Endothelial cell of umbilical vein (primary cell): ENCODE measurements at regions not wholly inside any gene's neighbourhood (a gene's known extent, or its start where the extent isn't known, plus 50 kb on each side); places are given as distances from the start of the nearest gene placed in this dataset.

ENCODE experiments used
- BruUV-seq: library from RNA; stranded (reverse); fragments of 400-500 nt; replicated peaks from 2 replicates; lab custom pipeline; 2021; lab: Mats Ljungman, UMichigan
- CTCF ChIA-PET: fragments of 300-600, 350-600 bp; sonication (Branson Sonifier 250); formaldehyde crosslinking; loops from one replicate; lab custom pipeline; 2021; ENCODE audit warnings: antibody characterized with exemption, inconsistent platforms; lab: Charles Lee
- POLR2A ChIA-PET: fragments of 300-600, 350-600 bp; sonication (Branson Sonifier 250); formaldehyde crosslinking; loops from one replicate; lab custom pipeline; 2021; ENCODE audit warnings: antibody characterized with exemption, inconsistent platforms; lab: Charles Lee
- DNase-seq: peaks from one replicate; pipeline ENCODE4 v3.0.0-alpha.2; 2011; ENCODE audit warnings: low read depth, low spot score
- FAIRE-seq: peaks from 2 replicates; lab custom pipeline; 2011; peaks lifted over from hg19 to GRCh38; lab: Jason Lieb, UNC
- H2AFZ ChIP-seq: 2 replicates; pipeline ENCODE4 v1.6.0; 2012; ENCODE audit warnings: low read depth, low read length, control low read depth, inconsistent platforms
- H3K27ac ChIP-seq: 2 replicates; pipeline ENCODE4 v1.5.1; 2011; ENCODE audit warnings: low read depth, mild to moderate bottlenecking, control low read depth, low read length, moderate library complexity; ENCODE audit not compliant: insufficient read depth
- H3K27me3 ChIP-seq, 2 experiments: 2 replicates each; pipeline versions ENCODE4 v1.6.0 to v1.6.1; 2011; ENCODE audit warnings: low read length in 2 of 2, mixed read lengths in 1 of 2; ENCODE audit not compliant: control insufficient read depth in 2 of 2, insufficient read depth in 2 of 2
- H3K36me3 ChIP-seq, 2 experiments: 2 replicates in 1 of 2; 3 replicates in 1 of 2; pipeline ENCODE4 v1.5.1; 2011; ENCODE audit warnings: low read length in 2 of 2, mild to moderate bottlenecking in 1 of 2, moderate library complexity in 1 of 2; ENCODE audit not compliant: control insufficient read depth in 2 of 2, insufficient read depth in 2 of 2; ENCODE audit errors: extremely low read depth in 1 of 2
- H3K4me1 ChIP-seq: 3 replicates; pipeline ENCODE4 v1.5.1; 2011; ENCODE audit warnings: mild to moderate bottlenecking, low read length; ENCODE audit not compliant: control insufficient read depth, insufficient read depth; ENCODE audit errors: extremely low read depth
- H3K4me2 ChIP-seq: 2 replicates; pipeline ENCODE4 v1.6.1; 2011; ENCODE audit warnings: low read length, control low read depth, mixed read lengths; ENCODE audit not compliant: insufficient read depth
- H3K4me3 ChIP-seq, 3 experiments: fragments of 200-600 bp in 1 of 3; sonication (generic), shearing (Covaris generic) in 1 of 3; replicated peaks in 1 of 3; 2 replicates each; pipeline ENCODE4 v1.5.1; 2011 to 2016; ENCODE audit warnings: control low read depth in 3 of 3, low read length in 3 of 3, mild to moderate bottlenecking in 2 of 3, inconsistent platforms in 1 of 3, low read depth in 1 of 3, moderate library complexity in 1 of 3; ENCODE audit not compliant: insufficient read depth in 1 of 3
- H3K79me2 ChIP-seq: 2 replicates; pipeline ENCODE4 v1.6.0; 2012; ENCODE audit warnings: low read length, inconsistent platforms; ENCODE audit not compliant: control insufficient read depth, insufficient read depth
- H3K9ac ChIP-seq: replicated peaks from 2 replicates; pipeline ENCODE3; 2011; ENCODE audit warnings: low read length, control low read depth; ENCODE audit not compliant: insufficient read depth; ENCODE audit errors: extremely low read depth
- H3K9me1 ChIP-seq: replicated peaks from 3 replicates; pipeline ENCODE4 v1.6.0; 2011; ENCODE audit warnings: mild to moderate bottlenecking, low read length; ENCODE audit not compliant: control insufficient read depth, insufficient read depth; ENCODE audit errors: extremely low read depth
- H3K9me3 ChIP-seq: replicated peaks from 2 replicates; pipeline ENCODE4 v1.5.1; 2012; ENCODE audit warnings: low read length, inconsistent platforms; ENCODE audit not compliant: control insufficient read depth, insufficient read depth
- H4K20me1 ChIP-seq: replicated peaks from 2 replicates; pipeline ENCODE3; 2011; ENCODE audit warnings: mild to moderate bottlenecking, low read length; ENCODE audit not compliant: control insufficient read depth, insufficient read depth; ENCODE audit errors: extremely low read depth
- EZH2 ChIP-seq: IDR thresholded peaks from 2 replicates; pipeline ENCODE4 v1.6.1; 2012; ENCODE audit warnings: borderline replicate concordance, low read depth, mild to moderate bottlenecking, moderate library complexity, low read length, inconsistent platforms; ENCODE audit not compliant: severe bottlenecking
- FOS ChIP-seq: IDR thresholded peaks from 2 replicates; pipeline ENCODE4 v1.6.1; 2011; ENCODE audit warnings: mild to moderate bottlenecking, low read length, moderate library complexity, borderline replicate concordance; ENCODE audit not compliant: insufficient read depth
- GATA2 ChIP-seq: IDR thresholded peaks from 2 replicates; pipeline ENCODE4 v1.7.0; 2011; ENCODE audit warnings: low read depth, mild to moderate bottlenecking, moderate library complexity, mixed read lengths, low read length; ENCODE audit not compliant: insufficient read length, insufficient read depth
- JUN ChIP-seq: IDR thresholded peaks from 2 replicates; pipeline ENCODE4 v1.6.1; 2011; ENCODE audit warnings: borderline replicate concordance, low read depth; ENCODE audit not compliant: insufficient read length, insufficient read depth
- MYC ChIP-seq: IDR thresholded peaks from one replicate; pipeline ENCODE4 v1.6.1; 2011; ENCODE audit warnings: mild to moderate bottlenecking, low read depth, low read length
- POLR2A ChIP-seq: IDR thresholded peaks from 2 replicates; pipeline ENCODE4 v1.6.1; 2012; ENCODE audit warnings: low read depth, mild to moderate bottlenecking, control low read depth, low read length
- POLR2AphosphoS5 ChIP-seq: IDR thresholded peaks from 2 replicates; pipeline ENCODE4 v1.6.1; 2012; ENCODE audit warnings: low read depth, mild to moderate bottlenecking, control low read depth, low read length, moderate library complexity; ENCODE audit not compliant: insufficient read depth
- dilution Hi-C: fragments of 300-500 bp; cut with MboI; formaldehyde crosslinking; loops from one replicate; pipeline ENCODE4 v1.15.0; 2019; ENCODE audit warnings: low sequenced_read_pairs; ENCODE audit not compliant: extremely low pct_ligation_motif_present
- intact Hi-C: fragments of 100-400 bp; cut with micrococcal nuclease; formaldehyde crosslinking; loops from one replicate; pipeline ENCODE4 v1.10.0; 2022
- TF ChIP-seq, protein P1 (sequence below), 2 donors: IDR thresholded peaks; 1 replicate in 1 of 2; 2 replicates in 1 of 2; pipeline ENCODE4 v1.5.1; 2011; ENCODE audit warnings: low read length in 2 of 2, mild to moderate bottlenecking in 2 of 2, moderate library complexity in 2 of 2, control low read depth in 1 of 2, inconsistent platforms in 1 of 2, low read depth in 1 of 2; ENCODE audit not compliant: insufficient read depth in 1 of 2; ENCODE audit errors: extremely low read depth in 1 of 2
- TF ChIP-seq, protein P2 (sequence below): IDR thresholded peaks from 2 replicates; pipeline ENCODE4 v1.6.1; 2011; ENCODE audit not compliant: insufficient read depth, insufficient read length

DNA sequence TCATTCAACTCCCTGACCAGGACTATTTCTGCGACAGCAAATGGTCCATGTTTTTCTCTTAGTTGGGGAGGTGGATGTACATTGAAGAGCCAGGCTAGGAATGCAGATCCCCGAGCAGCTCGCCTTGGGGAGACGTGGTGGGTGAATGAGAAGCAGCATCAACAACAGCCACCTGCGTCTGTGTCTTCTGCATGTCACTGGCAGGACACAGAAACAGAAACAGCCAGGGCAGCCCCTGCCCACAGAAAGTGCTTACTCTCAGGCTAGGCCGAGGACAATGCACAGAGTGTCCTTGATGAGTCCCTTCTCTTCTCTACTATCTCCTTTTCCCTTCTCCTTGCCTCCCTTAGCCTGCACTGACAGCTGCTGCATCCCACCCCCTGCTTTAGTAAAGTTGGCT lies 541.9 kb upstream of the CADM1 start:
- TF ChIP-seq GATA2 (no peak), FOS (no peak), POLR2A (no peak), POLR2AphosphoS5 (no peak), JUN (no peak), MYC (no peak), EZH2 (no peak)
- TF ChIP-seq, protein P1, sequence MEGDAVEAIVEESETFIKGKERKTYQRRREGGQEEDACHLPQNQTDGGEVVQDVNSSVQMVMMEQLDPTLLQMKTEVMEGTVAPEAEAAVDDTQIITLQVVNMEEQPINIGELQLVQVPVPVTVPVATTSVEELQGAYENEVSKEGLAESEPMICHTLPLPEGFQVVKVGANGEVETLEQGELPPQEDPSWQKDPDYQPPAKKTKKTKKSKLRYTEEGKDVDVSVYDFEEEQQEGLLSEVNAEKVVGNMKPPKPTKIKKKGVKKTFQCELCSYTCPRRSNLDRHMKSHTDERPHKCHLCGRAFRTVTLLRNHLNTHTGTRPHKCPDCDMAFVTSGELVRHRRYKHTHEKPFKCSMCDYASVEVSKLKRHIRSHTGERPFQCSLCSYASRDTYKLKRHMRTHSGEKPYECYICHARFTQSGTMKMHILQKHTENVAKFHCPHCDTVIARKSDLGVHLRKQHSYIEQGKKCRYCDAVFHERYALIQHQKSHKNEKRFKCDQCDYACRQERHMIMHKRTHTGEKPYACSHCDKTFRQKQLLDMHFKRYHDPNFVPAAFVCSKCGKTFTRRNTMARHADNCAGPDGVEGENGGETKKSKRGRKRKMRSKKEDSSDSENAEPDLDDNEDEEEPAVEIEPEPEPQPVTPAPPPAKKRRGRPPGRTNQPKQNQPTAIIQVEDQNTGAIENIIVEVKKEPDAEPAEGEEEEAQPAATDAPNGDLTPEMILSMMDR (IDR thresholded peaks at IDR 0.05; ENCODE audit: extremely low read depth in 1 of 2, insufficient read depth in 1 of 2, low read depth in 1 of 2, low read length in 2 of 2): no peak
- TF ChIP-seq, protein P2, sequence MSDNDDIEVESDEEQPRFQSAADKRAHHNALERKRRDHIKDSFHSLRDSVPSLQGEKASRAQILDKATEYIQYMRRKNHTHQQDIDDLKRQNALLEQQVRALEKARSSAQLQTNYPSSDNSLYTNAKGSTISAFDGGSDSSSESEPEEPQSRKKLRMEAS: no peak
- H3K79me2 ChIP-seq: no peaks in the 10 kb centered on the region
- no peaks in the 10 kb centered on the region for H3K9me1 ChIP-seq
- POLR2A ChIA-PET: no interaction called here
- peaks cover 1% of the 10 kb centered on the region for H3K9me3 ChIP-seq
- FAIRE-seq: no peak
- H3K36me3 ChIP-seq: no peaks in the 10 kb centered on the region
- intact Hi-C loops (no loop called here), dilution Hi-C loops (no loop called here)
- BruUV-seq: no TSS peak
- no peaks in the 10 kb centered on the region for H3K27me3 ChIP-seq
- no peak overlapping the region for H3K27ac ChIP-seq
- H4K20me1 ChIP-seq: no peaks in the 10 kb centered on the region
- CTCF ChIA-PET: no interaction called here
- H3K9ac ChIP-seq: no peak overlapping the region
- no peak for DNase-seq
- H2AFZ ChIP-seq: no peak overlapping the region
- no peaks in the 10 kb centered on the region for H3K4me1 ChIP-seq
- H3K4me3 ChIP-seq: no peak overlapping the region
- H3K4me2 ChIP-seq: no peak overlapping the region
